Karpas-422 (cell line): ENCODE measurements at regions not wholly inside any gene's neighbourhood (a gene's known extent, or its start where the extent isn't known, plus 50 kb on each side); places are given as distances from the start of the nearest gene placed in this dataset. TPM values are rescaled to one million over a fixed set of nuclear protein-coding genes. Genes with fewer than 3 reads are reported as not detected.

ENCODE experiments used
- DNase-seq: peaks from one replicate; pipeline ENCODE4 v3.0.0-alpha.2; 2015
- H2AFZ ChIP-seq: fragments of 200-600 bp; sonication (generic); 2 replicates; pipeline ENCODE4 v1.6.1; 2014; ENCODE audit warnings: antibody characterized with exemption, low read length, mixed read lengths
- H3K27ac ChIP-seq: fragments of 200-600 bp; sonication (generic); 2 replicates; pipeline ENCODE4 v1.5.1; 2014; ENCODE audit warnings: mild to moderate bottlenecking, low read length, moderate library complexity
- H3K27me3 ChIP-seq: fragments of 200-600 bp; sonication (generic); 2 replicates; pipeline ENCODE4 v1.6.1; 2014; ENCODE audit warnings: low read length, mixed read lengths
- H3K36me3 ChIP-seq: fragments of 200-600 bp; sonication (generic); 2 replicates; pipeline ENCODE4 v1.6.1; 2014; ENCODE audit warnings: low read length, mixed read lengths; ENCODE audit not compliant: insufficient read depth
- H3K4me1 ChIP-seq: fragments of 200-600 bp; sonication (generic); 2 replicates; pipeline ENCODE4 v1.6.1; 2014; ENCODE audit warnings: mild to moderate bottlenecking, low read length, mixed read lengths
- H3K4me2 ChIP-seq: fragments of 200-600 bp; sonication (generic); 2 replicates; pipeline ENCODE4 v1.6.1; 2014; ENCODE audit warnings: low read length, low read depth, mild to moderate bottlenecking; ENCODE audit not compliant: poor library complexity, severe bottlenecking
- H3K4me3 ChIP-seq: fragments of 200-600 bp; sonication (generic); 2 replicates; pipeline ENCODE4 v1.5.1; 2014; ENCODE audit warnings: mild to moderate bottlenecking, antibody characterized with exemption, low read length, mixed read lengths
- H3K79me2 ChIP-seq: fragments of 200-600 bp; sonication (generic); 2 replicates; pipeline ENCODE4 v1.6.1; 2014; ENCODE audit warnings: mild to moderate bottlenecking, low read length, mixed read lengths
- H3K9ac ChIP-seq: fragments of 200-600 bp; sonication (generic); 2 replicates; pipeline ENCODE4 v1.6.0; 2014; ENCODE audit warnings: low read length
- H3K9me2 ChIP-seq: fragments of 200-600 bp; sonication (generic), shearing (Covaris generic); replicated peaks from 2 replicates; pipeline ENCODE4 v1.6.0; 2014; ENCODE audit warnings: mild to moderate bottlenecking, low read length, moderate library complexity; ENCODE audit not compliant: insufficient read depth
- H3K9me3 ChIP-seq: fragments of 300-700, 200-600 bp; sonication (generic); 2 replicates; pipeline ENCODE4 v1.6.1; 2014; ENCODE audit warnings: low read length, mixed read lengths
- H4K20me1 ChIP-seq: fragments of 200-600 bp; sonication (generic); 2 replicates; pipeline ENCODE4 v1.6.1; 2014; ENCODE audit warnings: mild to moderate bottlenecking, antibody characterized with exemption, low read length, low read depth; ENCODE audit not compliant: insufficient read depth
- small RNA-seq: library from RNA; depleted of rRNA; stranded (forward); fragments of <200 nt; gene quantifications from one replicate; pipeline ENCODE3, GENCODE V24; 2014

DNA sequence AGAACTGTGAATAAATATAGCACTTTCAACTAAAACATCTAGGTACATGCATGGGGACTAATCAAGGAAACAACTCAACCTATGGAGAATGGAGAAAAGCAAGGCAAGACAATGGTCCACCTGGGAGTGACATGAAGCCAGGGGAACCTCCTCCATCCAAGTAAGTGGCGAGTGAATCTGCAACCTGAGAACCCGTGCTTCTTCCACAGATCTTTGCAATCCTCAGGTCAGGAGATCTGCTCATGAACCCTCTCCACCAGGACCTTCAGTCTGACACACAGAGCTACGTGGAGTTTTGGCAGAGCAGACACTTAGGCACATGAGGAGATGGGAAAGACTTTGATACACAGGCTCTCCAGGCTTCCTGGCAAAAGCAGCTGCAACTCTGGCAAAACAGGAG, 58.8 kb upstream of the KHDRBS2 start:
- Histone ChIP-seq H3K4me1 (no peaks in the 10 kb centered on the region), H3K36me3 (no peaks in the 10 kb centered on the region), H3K9me3 (no peaks in the 10 kb centered on the region), H3K9me2 (no peaks in the 10 kb centered on the region), H3K4me3 (no peak overlapping the region), H3K79me2 (no peaks in the 10 kb centered on the region), H3K9ac (no peak overlapping the region), H3K4me2 (no peak overlapping the region), H3K27me3 (no peaks in the 10 kb centered on the region), H4K20me1 (no peaks in the 10 kb centered on the region), H3K27ac (no peak overlapping the region), H2AFZ (no peak overlapping the region)
- no peak for DNase-seq

DNA sequence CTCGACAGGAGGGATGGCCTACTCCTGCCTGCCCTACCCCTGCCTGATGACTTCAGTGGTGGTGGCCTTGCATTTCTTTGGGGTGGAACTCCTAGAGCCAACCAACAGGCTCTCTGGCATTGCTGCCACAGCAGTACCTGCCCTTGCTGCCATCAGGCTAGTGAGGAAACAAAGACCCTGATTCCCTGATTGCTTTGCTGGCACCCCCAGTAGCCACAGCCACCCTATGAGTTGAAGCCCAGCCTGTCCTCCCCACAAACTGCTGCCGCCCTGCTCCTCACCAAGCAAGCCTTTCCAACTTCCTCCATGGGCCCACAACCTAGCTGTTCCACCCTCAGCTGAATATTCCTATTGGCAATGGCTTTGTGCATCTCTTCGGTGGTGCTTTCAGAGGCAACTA, 52.5 kb upstream of the KHDRBS2 start:
- H3K9me3 ChIP-seq: no peaks in the 10 kb centered on the region
- no peak overlapping the region for H2AFZ ChIP-seq
- no peaks in the 10 kb centered on the region for H3K36me3 ChIP-seq
- no peak overlapping the region for H3K4me3 ChIP-seq
- H3K4me2 ChIP-seq: no peak overlapping the region
- no peaks in the 10 kb centered on the region for H3K4me1 ChIP-seq
- H3K27me3 ChIP-seq: no peaks in the 10 kb centered on the region
- no peak overlapping the region for H3K27ac ChIP-seq
- H4K20me1 ChIP-seq: no peaks in the 10 kb centered on the region
- no peaks in the 10 kb centered on the region for H3K79me2 ChIP-seq
- no peak for DNase-seq
- no peak overlapping the region for H3K9ac ChIP-seq
- H3K9me2 ChIP-seq: no peaks in the 10 kb centered on the region

Small RNA genes in the stretch of these regions (small RNA-seq; reads per million reads assigned to genes)
- gene AL355375.2: not detected
